ENCODE measurements at regions not wholly inside any gene's neighbourhood (a gene's known extent, or its start where the extent isn't known, plus 50 kb on each side); places are given as distances from the start of the nearest gene placed in this dataset.

- Histone ChIP-seq H3K79me1 (ENCODE audit: low read depth, low read length) (no peaks in the 10 kb centered on the region), H3K36me3 (replicated peaks in 1 of 2; ENCODE audit: control insufficient read depth in 2 of 2, insufficient read depth in 2 of 2, low read length in 2 of 2) (no peaks in the 10 kb centered on the region), H3K18ac (ENCODE audit: low read length) (no peak overlapping the region), H3K14ac (ENCODE audit: low read length) (no peak overlapping the region), H2AK5ac (ENCODE audit: low read depth, low read length) (no peak overlapping the region), H3K9ac (ENCODE audit: low read depth, low read length, poor library complexity) (no peak overlapping the region), H2BK15ac (ENCODE audit: low read length) (no peak overlapping the region), H3K4me3 (ENCODE audit: low read length in 2 of 2) (no peak overlapping the region), H3K27ac (replicated peaks; ENCODE audit: low read length) (no peak overlapping the region), H2BK12ac (ENCODE audit: low read length) (no peak overlapping the region), H3K23ac (ENCODE audit: low read depth, low read length, poor library complexity) (no peak overlapping the region), H2BK120ac (ENCODE audit: low read depth, low read length) (no peak overlapping the region), H3K4ac (ENCODE audit: low read length) (no peak overlapping the region), H4K8ac (ENCODE audit: low read depth, low read length) (no peak overlapping the region), H3K4me2 (ENCODE audit: insufficient read depth, low read length, poor library complexity, severe bottlenecking) (no peak overlapping the region), H2BK5ac (ENCODE audit: low read length) (no peak overlapping the region), H3K9me3 (replicated peaks in 1 of 2; ENCODE audit: control insufficient read depth in 2 of 2, insufficient read depth in 1 of 2, low read depth in 1 of 2, low read length in 2 of 2) (no peaks in the 10 kb centered on the region), H2AFZ (ENCODE audit: low read length) (peak overlapping the region; percentile 47), H3K4me1 (ENCODE audit: control insufficient read depth in 2 of 2, insufficient read depth in 1 of 2, low read depth in 1 of 2, low read length in 2 of 2) (peaks cover 0 to 5% of the 10 kb centered on the region in 2 donors), H4K91ac (ENCODE audit: low read depth, low read length, poor library complexity) (no peak overlapping the region), H3K27me3 (ENCODE audit: control insufficient read depth in 3 of 3, insufficient read depth in 3 of 3, low read depth in 1 of 3, low read length in 3 of 3) (no peaks in the 10 kb centered on the region)
- DNase-seq (ENCODE audit: low spot score): no peak
These were observed 1029.2 kb downstream of the EPHA3 start for GRCh38 chr3:90136456-90137191.

- H3K79me1 ChIP-seq (ENCODE audit: low read depth, low read length): no peaks in the 10 kb centered on the region
- H4K91ac ChIP-seq (ENCODE audit: low read depth, low read length, poor library complexity): no peak overlapping the region
- H3K27me3 ChIP-seq (ENCODE audit: control insufficient read depth in 3 of 3, insufficient read depth in 3 of 3, low read depth in 1 of 3, low read length in 3 of 3): no peaks in the 10 kb centered on the region
- H3K9me3 ChIP-seq (replicated peaks in 1 of 2; ENCODE audit: control insufficient read depth in 2 of 2, insufficient read depth in 1 of 2, low read depth in 1 of 2, low read length in 2 of 2): no peaks in the 10 kb centered on the region
- no peak overlapping the region for H2AFZ ChIP-seq (ENCODE audit: low read length)
- no peak overlapping the region for H3K4ac ChIP-seq (ENCODE audit: low read length)
- H2AK5ac ChIP-seq (ENCODE audit: low read depth, low read length): no peak overlapping the region
- no peak overlapping the region for H2BK15ac ChIP-seq (ENCODE audit: low read length)
- no peaks in the 10 kb centered on the region for H3K4me1 ChIP-seq (ENCODE audit: control insufficient read depth in 2 of 2, insufficient read depth in 1 of 2, low read depth in 1 of 2, low read length in 2 of 2)
- H3K14ac ChIP-seq (ENCODE audit: low read length): no peak overlapping the region
- no peak overlapping the region for H3K4me3 ChIP-seq (ENCODE audit: low read length in 2 of 2)
- H3K27ac ChIP-seq (replicated peaks; ENCODE audit: low read length): no peak overlapping the region
- H3K36me3 ChIP-seq (replicated peaks in 1 of 2; ENCODE audit: control insufficient read depth in 2 of 2, insufficient read depth in 2 of 2, low read length in 2 of 2): no peaks in the 10 kb centered on the region
- H2BK12ac ChIP-seq (ENCODE audit: low read length): no peak overlapping the region
- no peak overlapping the region for H3K18ac ChIP-seq (ENCODE audit: low read length)
- no peak for DNase-seq (ENCODE audit: low spot score)
- no peak overlapping the region for H3K4me2 ChIP-seq (ENCODE audit: insufficient read depth, low read length, poor library complexity, severe bottlenecking)
- H3K9ac ChIP-seq (ENCODE audit: low read depth, low read length, poor library complexity): no peak overlapping the region
- no peak overlapping the region for H3K23ac ChIP-seq (ENCODE audit: low read depth, low read length, poor library complexity)
- no peak overlapping the region for H2BK120ac ChIP-seq (ENCODE audit: low read depth, low read length)
- WGBS, 2 donors (ENCODE audit: extremely low coverage in 2 of 2, insufficient read length in 2 of 2, insufficient replicate concordance in 1 of 2): no CpG with 5 or more reads among the region's 4 CpGs
- H2BK5ac ChIP-seq (ENCODE audit: low read length): no peak overlapping the region
- no peak overlapping the region for H4K8ac ChIP-seq (ENCODE audit: low read depth, low read length)
These were observed 1037.9 kb downstream of the EPHA3 start for GRCh38 chr3:90145094-90145860.

GRCh38 chr3:90180096-90180495, 1072.7 kb downstream of the EPHA3 start:
- no peak overlapping the region for H2AK5ac ChIP-seq (ENCODE audit: low read depth, low read length)
- H3K4me1 ChIP-seq (ENCODE audit: control insufficient read depth in 2 of 2, insufficient read depth in 1 of 2, low read depth in 1 of 2, low read length in 2 of 2): no peaks in the 10 kb centered on the region
- H2BK120ac ChIP-seq (ENCODE audit: low read depth, low read length): no peak overlapping the region
- no peak overlapping the region for H3K18ac ChIP-seq (ENCODE audit: low read length)
- DNase-seq (ENCODE audit: low spot score): no peak
- H3K23ac ChIP-seq (ENCODE audit: low read depth, low read length, poor library complexity): no peak overlapping the region
- H2AFZ ChIP-seq (ENCODE audit: low read length): no peak overlapping the region
- H2BK12ac ChIP-seq (ENCODE audit: low read length): no peak overlapping the region
- no peaks in the 10 kb centered on the region for H3K36me3 ChIP-seq (replicated peaks in 1 of 2; ENCODE audit: control insufficient read depth in 2 of 2, insufficient read depth in 2 of 2, low read length in 2 of 2)
- H3K4ac ChIP-seq (ENCODE audit: low read length): no peak overlapping the region
- no peak overlapping the region for H2BK5ac ChIP-seq (ENCODE audit: low read length)
- H3K14ac ChIP-seq (ENCODE audit: low read length): no peak overlapping the region
- H3K4me3 ChIP-seq (ENCODE audit: low read length in 2 of 2): no peak overlapping the region
- H3K9me3 ChIP-seq (replicated peaks in 1 of 2; ENCODE audit: control insufficient read depth in 2 of 2, insufficient read depth in 1 of 2, low read depth in 1 of 2, low read length in 2 of 2): no peaks in the 10 kb centered on the region
- no peak overlapping the region for H2BK15ac ChIP-seq (ENCODE audit: low read length)
- no peak overlapping the region for H4K8ac ChIP-seq (ENCODE audit: low read depth, low read length)
- no peaks in the 10 kb centered on the region for H3K27me3 ChIP-seq (ENCODE audit: control insufficient read depth in 3 of 3, insufficient read depth in 3 of 3, low read depth in 1 of 3, low read length in 3 of 3)
- WGBS, 2 donors (ENCODE audit: extremely low coverage in 2 of 2, insufficient read length in 2 of 2, insufficient replicate concordance in 1 of 2): no CpG with 5 or more reads among the region's 2 CpGs
- no peak overlapping the region for H3K4me2 ChIP-seq (ENCODE audit: insufficient read depth, low read length, poor library complexity, severe bottlenecking)
- no peak overlapping the region for H3K9ac ChIP-seq (ENCODE audit: low read depth, low read length, poor library complexity)
- no peak overlapping the region for H3K27ac ChIP-seq (replicated peaks; ENCODE audit: low read length)
- H4K91ac ChIP-seq (ENCODE audit: low read depth, low read length, poor library complexity): no peak overlapping the region
- no peaks in the 10 kb centered on the region for H3K79me1 ChIP-seq (ENCODE audit: low read depth, low read length)

DNA sequence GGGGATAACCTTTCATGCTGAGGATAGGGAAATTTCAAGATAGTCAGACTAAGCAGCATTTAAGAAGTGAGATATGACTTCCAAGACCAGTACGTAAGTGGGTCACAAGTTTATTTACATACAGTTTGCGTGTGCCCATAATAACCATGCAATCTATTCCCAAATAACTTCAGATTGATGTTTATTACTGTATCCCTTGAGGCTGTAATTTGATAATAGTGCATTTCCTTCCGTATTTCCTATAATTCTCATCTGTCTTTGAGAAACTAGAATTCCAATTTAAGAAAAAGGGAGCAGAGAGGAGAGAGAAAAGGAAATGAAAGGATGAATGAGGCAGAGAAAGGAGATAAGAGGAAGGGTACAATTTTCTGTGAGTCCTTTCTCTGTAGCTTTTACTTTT, 1073.1 kb downstream of the EPHA3 start:
- Histone ChIP-seq H4K8ac (ENCODE audit: low read depth, low read length) (no peak overlapping the region), H3K27ac (replicated peaks; ENCODE audit: low read length) (no peak overlapping the region), H3K23ac (ENCODE audit: low read depth, low read length, poor library complexity) (no peak overlapping the region), H3K4me1 (ENCODE audit: control insufficient read depth in 2 of 2, insufficient read depth in 1 of 2, low read depth in 1 of 2, low read length in 2 of 2) (no peaks in the 10 kb centered on the region), H2BK12ac (ENCODE audit: low read length) (no peak overlapping the region), H4K91ac (ENCODE audit: low read depth, low read length, poor library complexity) (no peak overlapping the region), H2AFZ (ENCODE audit: low read length) (no peak overlapping the region), H2BK5ac (ENCODE audit: low read length) (no peak overlapping the region), H2BK120ac (ENCODE audit: low read depth, low read length) (no peak overlapping the region), H2AK5ac (ENCODE audit: low read depth, low read length) (no peak overlapping the region), H2BK15ac (ENCODE audit: low read length) (no peak overlapping the region), H3K4me3 (ENCODE audit: low read length in 2 of 2) (no peak overlapping the region), H3K14ac (ENCODE audit: low read length) (no peak overlapping the region), H3K4me2 (ENCODE audit: insufficient read depth, low read length, poor library complexity, severe bottlenecking) (no peak overlapping the region), H3K36me3 (replicated peaks in 1 of 2; ENCODE audit: control insufficient read depth in 2 of 2, insufficient read depth in 2 of 2, low read length in 2 of 2) (no peaks in the 10 kb centered on the region), H3K18ac (ENCODE audit: low read length) (no peak overlapping the region), H3K79me1 (ENCODE audit: low read depth, low read length) (no peaks in the 10 kb centered on the region), H3K9ac (ENCODE audit: low read depth, low read length, poor library complexity) (no peak overlapping the region), H3K4ac (ENCODE audit: low read length) (no peak overlapping the region), H3K27me3 (ENCODE audit: control insufficient read depth in 3 of 3, insufficient read depth in 3 of 3, low read depth in 1 of 3, low read length in 3 of 3) (no peaks in the 10 kb centered on the region), H3K9me3 (replicated peaks in 1 of 2; ENCODE audit: control insufficient read depth in 2 of 2, insufficient read depth in 1 of 2, low read depth in 1 of 2, low read length in 2 of 2) (no peaks in the 10 kb centered on the region)
- WGBS, 2 donors (ENCODE audit: extremely low coverage in 2 of 2, insufficient read length in 2 of 2, insufficient replicate concordance in 1 of 2): no CpG with 5 or more reads among the region's 3 CpGs
- DNase-seq (ENCODE audit: low spot score): no peak
